ENCODE measurements at regions not wholly inside any gene's neighbourhood (a gene's known extent, or its start where the extent isn't known, plus 50 kb on each side); places are given as distances from the start of the nearest gene placed in this dataset.
"Not testable (repeated sequence)": the region's sequence is repeated elsewhere in the genome, so short reads cannot be mapped to it uniquely, and the experiment has no call there.

DNA sequence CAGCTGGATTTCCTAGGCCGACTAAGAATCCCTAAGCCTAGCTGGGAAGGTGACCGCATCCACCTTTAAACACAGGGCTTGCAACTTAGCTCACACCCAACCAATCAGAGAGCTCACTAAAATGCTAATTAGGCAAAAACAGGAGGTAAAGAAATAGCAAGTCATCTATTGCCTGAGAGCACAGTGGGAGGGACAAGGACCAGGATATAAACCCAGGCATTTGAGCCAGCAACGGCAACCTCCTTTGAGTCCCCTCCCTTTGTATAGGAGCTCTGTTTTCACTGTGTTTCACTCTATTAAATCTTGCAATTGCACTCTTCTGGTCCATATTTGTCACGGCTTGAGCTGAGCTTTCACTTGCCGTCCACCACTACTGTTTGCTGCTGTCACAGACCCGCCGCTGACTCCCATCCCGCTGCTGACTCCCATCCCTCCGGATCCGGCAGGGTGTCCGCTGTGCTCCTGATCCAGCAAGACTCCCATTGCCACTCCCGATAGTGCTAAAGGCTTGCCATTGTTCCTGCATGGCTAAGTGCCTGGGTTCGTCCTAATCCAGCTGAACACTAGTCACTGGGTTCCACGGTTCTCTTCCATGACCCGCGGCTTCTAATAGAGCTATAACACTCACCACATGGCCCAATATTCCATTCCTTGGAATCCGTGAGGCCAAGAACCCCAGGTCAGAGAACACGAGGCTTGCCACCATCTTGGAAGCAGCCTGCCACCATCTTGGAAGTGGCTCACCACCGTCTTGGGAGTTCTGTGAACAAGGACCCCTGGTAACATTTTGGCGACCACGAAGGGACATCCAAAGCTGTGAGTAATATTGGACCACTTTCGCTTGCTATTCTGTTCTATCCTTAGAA, 885.8 kb upstream of the ATXN8OS start:
- H3K4me1 Mint-ChIP-seq (ENCODE audit: low read depth); H3K36me3 Mint-ChIP-seq (ENCODE audit: low read depth); H3K27ac Mint-ChIP-seq; H3K27me3 Mint-ChIP-seq; intact Hi-C loops (cut with micrococcal nuclease); H3K4me3 Mint-ChIP-seq: not testable (repeated sequence)
- H3K9me3 Mint-ChIP-seq: peaks cover 54% of the 10 kb centered on the region

DNA sequence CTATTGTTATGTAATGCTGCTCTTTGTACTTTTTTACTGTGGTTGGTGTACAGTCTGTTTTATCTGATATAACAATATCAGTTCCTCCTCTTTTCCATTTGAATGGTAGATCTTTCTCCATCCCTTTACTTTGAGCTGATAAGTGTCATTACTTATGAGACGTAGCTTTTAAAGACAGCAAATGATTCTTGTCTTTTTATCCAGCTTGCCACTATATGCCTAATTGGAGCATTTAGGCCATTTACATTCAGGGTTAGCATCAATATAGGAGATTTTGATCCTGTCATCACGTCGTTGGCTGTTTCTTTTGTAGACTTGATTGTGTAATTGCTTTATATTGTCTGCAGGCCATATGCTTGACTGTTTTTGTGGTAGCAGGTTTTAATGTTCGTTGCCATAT, 894.2 kb upstream of the ATXN8OS start:
- Mint-ChIP-seq H3K27ac (no peak overlapping the region), H3K27me3 (no peaks in the 10 kb centered on the region), H3K9me3 (peaks cover 31% of the 10 kb centered on the region), H3K4me3 (no peak overlapping the region), H3K36me3 (ENCODE audit: low read depth) (no peaks in the 10 kb centered on the region), H3K4me1 (ENCODE audit: low read depth) (no peaks in the 10 kb centered on the region)
- intact Hi-C loops (cut with micrococcal nuclease): no loop called here

DNA sequence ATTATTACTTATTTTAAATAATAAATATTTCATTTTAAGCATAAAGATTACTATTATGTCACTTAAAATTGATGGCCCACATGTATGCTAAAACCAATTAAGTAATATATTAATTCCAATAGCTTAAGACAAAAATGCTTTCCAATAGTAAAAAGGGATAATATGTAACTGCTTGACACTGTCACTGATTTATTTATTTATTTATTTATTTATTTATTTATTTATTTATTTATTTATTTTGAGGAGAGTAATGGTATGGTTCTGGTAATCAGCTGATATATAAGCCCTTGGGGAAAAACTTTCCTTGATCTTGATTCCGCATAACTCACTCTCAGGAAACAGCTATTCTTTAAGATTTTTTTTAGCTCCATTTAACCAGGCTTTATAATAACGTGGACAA, 903.0 kb upstream of the ATXN8OS start:
- Mint-ChIP-seq H3K9me3 (peaks cover 15% of the 10 kb centered on the region), H3K27me3 (no peaks in the 10 kb centered on the region), H3K4me1 (ENCODE audit: low read depth) (no peaks in the 10 kb centered on the region), H3K4me3 (no peak overlapping the region), H3K36me3 (ENCODE audit: low read depth) (no peaks in the 10 kb centered on the region), H3K27ac (no peak overlapping the region)
- intact Hi-C loops (cut with micrococcal nuclease): no loop called here

DNA sequence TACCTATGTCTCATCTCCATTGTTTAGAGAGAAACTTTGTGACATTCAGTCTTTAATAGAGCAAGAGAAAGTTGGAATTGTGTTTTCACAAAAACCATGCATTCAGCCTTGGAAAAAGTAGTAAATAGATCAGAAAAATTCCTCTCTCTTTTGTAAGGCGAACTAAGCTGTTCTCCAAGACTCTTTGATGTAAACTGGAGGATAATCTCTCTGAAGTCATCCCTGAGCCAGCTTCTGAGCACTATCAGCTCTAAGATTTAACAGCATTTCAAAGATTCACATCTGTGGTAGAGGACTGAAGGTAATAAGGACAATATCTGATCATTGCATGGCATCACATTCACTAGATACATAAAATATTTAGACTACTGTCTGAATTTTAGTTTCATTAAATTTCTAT, 904.6 kb upstream of the ATXN8OS start:
- no peaks in the 10 kb centered on the region for H3K27me3 Mint-ChIP-seq
- H3K4me3 Mint-ChIP-seq: no peak overlapping the region
- H3K9me3 Mint-ChIP-seq: peaks cover 21% of the 10 kb centered on the region
- H3K4me1 Mint-ChIP-seq (ENCODE audit: low read depth): no peaks in the 10 kb centered on the region
- intact Hi-C loops (cut with micrococcal nuclease): no loop called here
- no peaks in the 10 kb centered on the region for H3K36me3 Mint-ChIP-seq (ENCODE audit: low read depth)
- no peak overlapping the region for H3K27ac Mint-ChIP-seq

DNA sequence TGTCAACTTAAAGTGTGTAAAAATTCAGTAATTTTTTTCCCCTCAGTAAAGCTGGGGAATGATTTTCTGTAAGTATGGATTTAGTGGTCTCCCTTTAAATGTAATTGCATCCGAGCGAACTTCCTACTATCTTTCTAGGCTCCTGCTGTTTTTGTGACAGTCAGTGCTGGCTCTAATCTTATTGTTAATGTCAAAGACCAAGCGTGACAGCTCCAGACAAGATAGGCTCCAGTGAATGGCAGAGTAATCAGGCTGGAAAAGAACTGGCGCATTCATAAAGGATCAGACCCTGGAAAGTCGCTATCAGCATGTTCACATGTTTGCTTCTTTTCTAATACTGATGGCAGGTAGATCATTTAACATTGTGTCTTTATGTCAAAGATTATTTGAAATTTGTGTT, 908.0 kb upstream of the ATXN8OS start:
- Mint-ChIP-seq H3K4me1 (ENCODE audit: low read depth) (no peaks in the 10 kb centered on the region), H3K27ac (no peak overlapping the region), H3K27me3 (no peaks in the 10 kb centered on the region), H3K36me3 (ENCODE audit: low read depth) (no peaks in the 10 kb centered on the region), H3K9me3 (peaks cover 20% of the 10 kb centered on the region), H3K4me3 (no peak overlapping the region)
- intact Hi-C loops (cut with micrococcal nuclease): no loop called here

DNA sequence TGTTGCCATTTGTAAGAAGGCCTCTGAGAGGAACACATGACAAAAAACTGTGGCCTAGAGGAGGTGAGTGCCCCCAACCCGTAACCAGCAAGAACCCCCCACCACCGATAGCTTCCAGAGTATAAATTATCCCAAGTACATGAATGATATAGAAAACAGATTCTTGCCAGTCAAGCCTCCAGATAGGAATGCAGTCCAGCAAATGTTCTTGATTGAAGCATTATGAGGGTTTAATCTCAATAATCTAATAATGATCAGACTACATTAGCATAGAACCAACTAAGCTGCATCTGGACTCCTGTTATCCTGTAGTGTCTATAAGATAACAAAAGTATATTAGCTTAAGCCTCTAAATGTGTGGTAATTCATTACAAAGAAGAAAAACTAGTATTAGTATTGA, 908.9 kb upstream of the ATXN8OS start:
- H3K4me3 Mint-ChIP-seq: no peak overlapping the region
- H3K4me1 Mint-ChIP-seq (ENCODE audit: low read depth): no peaks in the 10 kb centered on the region
- no peak overlapping the region for H3K27ac Mint-ChIP-seq
- intact Hi-C loops (cut with micrococcal nuclease): no loop called here
- peaks cover 30% of the 10 kb centered on the region for H3K9me3 Mint-ChIP-seq
- H3K27me3 Mint-ChIP-seq: no peaks in the 10 kb centered on the region
- no peaks in the 10 kb centered on the region for H3K36me3 Mint-ChIP-seq (ENCODE audit: low read depth)

DNA sequence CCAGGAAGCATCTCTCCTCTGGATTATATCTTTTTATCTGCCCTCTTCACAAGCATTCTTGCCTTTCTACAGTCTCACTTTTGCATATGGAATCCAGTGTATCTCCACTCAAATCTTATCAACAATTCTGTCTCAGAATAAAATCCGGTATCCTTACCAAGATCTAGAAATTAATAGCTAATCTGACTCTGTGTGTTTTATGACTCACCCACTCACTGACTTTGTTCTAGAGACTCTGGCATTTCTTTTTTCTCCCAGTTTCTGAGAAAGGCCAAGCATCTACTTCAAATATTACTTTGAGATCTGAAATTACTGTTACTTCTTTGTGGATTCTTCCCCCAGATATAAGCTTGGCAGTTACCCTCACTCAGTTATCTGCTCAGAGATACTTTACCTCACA, 913.5 kb upstream of the ATXN8OS start:
- Mint-ChIP-seq H3K9me3 (peaks cover 32% of the 10 kb centered on the region), H3K27ac (no peak overlapping the region), H3K4me3 (no peak overlapping the region), H3K4me1 (ENCODE audit: low read depth) (no peaks in the 10 kb centered on the region), H3K36me3 (ENCODE audit: low read depth) (no peaks in the 10 kb centered on the region), H3K27me3 (no peaks in the 10 kb centered on the region)
- intact Hi-C loops (cut with micrococcal nuclease): no loop called here

DNA sequence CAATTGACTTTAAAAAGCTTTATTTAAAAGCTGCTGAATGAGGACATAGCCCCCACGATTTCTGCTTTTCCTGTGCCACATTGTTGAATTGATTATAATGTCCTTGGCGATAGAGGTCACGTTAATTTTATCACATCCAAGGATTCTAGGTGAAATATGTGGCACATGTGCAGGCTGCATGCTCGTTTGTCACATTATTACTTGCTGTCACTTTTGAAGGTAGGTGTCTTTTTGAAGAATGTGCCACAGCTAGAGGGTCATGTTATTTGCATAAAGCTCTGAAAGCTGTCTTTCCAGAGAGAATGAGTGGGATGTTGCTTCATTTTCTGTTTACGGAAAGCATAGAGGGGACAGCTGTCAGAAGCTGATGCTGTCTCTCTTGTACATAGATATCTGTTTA, 927.6 kb upstream of the ATXN8OS start:
- Mint-ChIP-seq H3K36me3 (ENCODE audit: low read depth) (no peaks in the 10 kb centered on the region), H3K9me3 (peaks cover 19% of the 10 kb centered on the region), H3K4me3 (no peak overlapping the region), H3K4me1 (ENCODE audit: low read depth) (no peaks in the 10 kb centered on the region), H3K27me3 (no peaks in the 10 kb centered on the region), H3K27ac (no peak overlapping the region)
- intact Hi-C loops (cut with micrococcal nuclease): no loop called here

DNA sequence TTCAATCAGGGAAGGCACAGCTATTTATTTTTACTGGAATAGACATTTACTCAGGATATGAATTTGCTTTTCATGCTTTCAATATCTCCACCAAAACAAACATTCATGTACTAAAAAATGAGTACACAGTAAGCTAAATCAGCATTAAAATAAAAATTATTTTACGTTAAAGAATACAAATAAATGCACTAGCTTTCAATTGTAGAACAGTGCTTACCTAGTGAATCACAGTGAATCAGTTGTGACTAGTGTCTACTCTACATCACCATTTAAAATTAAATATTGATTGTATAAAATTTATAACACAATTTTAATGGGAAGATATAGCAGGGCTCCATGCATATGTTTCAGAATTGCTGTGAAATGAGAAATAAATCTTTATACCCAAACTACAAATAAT, 929.6 kb upstream of the ATXN8OS start:
- Mint-ChIP-seq H3K27ac (no peak overlapping the region), H3K27me3 (no peaks in the 10 kb centered on the region), H3K4me3 (no peak overlapping the region), H3K36me3 (ENCODE audit: low read depth) (no peaks in the 10 kb centered on the region), H3K4me1 (ENCODE audit: low read depth) (no peaks in the 10 kb centered on the region), H3K9me3 (no peaks in the 10 kb centered on the region)
- intact Hi-C loops (cut with micrococcal nuclease): no loop called here

DNA sequence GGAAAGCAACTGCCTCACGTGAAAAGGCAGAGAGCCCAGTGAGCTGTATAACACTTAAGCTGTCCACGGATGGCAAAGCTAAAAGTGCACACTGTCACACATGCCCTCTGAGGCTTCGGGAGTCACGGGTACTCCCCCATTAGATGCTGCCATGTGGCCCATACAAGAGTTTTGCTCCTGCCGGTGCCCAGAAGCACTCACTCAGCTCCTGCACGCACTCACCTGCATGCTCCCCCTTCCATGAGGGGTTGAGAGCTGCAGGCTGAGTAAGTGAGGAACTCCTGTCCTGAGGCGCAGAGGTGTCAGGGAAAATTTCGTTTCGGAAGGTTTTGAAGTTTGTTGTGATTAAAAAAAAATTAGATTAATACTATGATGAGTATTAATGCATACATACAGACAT, 939.2 kb upstream of the ATXN8OS start:
- no peaks in the 10 kb centered on the region for H3K27me3 Mint-ChIP-seq
- intact Hi-C loops (cut with micrococcal nuclease): no loop called here
- no peaks in the 10 kb centered on the region for H3K4me1 Mint-ChIP-seq (ENCODE audit: low read depth)
- no peaks in the 10 kb centered on the region for H3K36me3 Mint-ChIP-seq (ENCODE audit: low read depth)
- no peak overlapping the region for H3K27ac Mint-ChIP-seq
- H3K9me3 Mint-ChIP-seq: no peaks in the 10 kb centered on the region
- H3K4me3 Mint-ChIP-seq: no peak overlapping the region

DNA sequence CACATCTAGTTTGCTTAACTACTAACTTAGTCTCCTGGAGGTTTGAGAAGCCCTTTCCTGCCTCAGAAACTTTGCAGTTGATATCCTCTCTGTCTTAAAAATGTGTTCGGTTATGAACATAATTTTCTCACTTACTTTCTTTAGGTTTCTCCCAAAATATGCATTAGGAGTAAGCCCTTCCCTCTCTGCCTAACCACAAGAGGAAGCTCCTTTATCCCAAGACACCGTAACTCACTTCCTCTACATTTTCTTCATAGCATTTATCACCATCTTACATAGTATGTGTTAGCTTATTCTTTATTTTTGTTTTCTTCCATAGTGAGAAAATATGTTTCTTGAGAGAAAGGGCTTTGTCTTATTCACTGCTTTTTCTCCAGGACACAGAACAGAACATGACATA, 952.5 kb upstream of the ATXN8OS start:
- Mint-ChIP-seq H3K27me3 (no peaks in the 10 kb centered on the region), H3K27ac (no peak overlapping the region), H3K4me1 (ENCODE audit: low read depth) (no peaks in the 10 kb centered on the region), H3K36me3 (ENCODE audit: low read depth) (no peaks in the 10 kb centered on the region), H3K9me3 (peaks cover 9% of the 10 kb centered on the region), H3K4me3 (no peak overlapping the region)
- intact Hi-C loops (cut with micrococcal nuclease): no loop called here

DNA sequence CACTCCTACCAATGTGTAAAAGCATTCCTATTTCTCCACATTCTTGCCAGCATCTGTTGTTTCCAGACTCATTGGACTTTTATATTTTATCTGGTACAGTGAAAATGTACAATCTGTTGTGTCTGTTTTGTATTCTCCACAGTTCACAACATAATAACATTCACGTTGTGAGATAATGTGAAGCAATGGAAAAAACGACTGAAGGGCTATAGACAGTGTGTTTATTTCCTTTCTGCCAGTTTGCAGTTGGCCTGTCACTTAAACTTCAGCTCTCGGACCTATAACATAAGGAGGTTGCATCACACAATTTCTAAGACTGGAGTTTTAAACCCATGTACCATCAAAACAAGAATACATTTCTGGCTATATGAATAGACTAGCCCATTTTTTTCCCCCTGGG, 965.5 kb upstream of the ATXN8OS start:
- Mint-ChIP-seq H3K4me1 (ENCODE audit: low read depth) (no peaks in the 10 kb centered on the region), H3K27me3 (no peaks in the 10 kb centered on the region), H3K36me3 (ENCODE audit: low read depth) (no peaks in the 10 kb centered on the region), H3K9me3 (peaks cover 14% of the 10 kb centered on the region), H3K4me3 (no peak overlapping the region), H3K27ac (no peak overlapping the region)
- intact Hi-C loops (cut with micrococcal nuclease): no loop called here

DNA sequence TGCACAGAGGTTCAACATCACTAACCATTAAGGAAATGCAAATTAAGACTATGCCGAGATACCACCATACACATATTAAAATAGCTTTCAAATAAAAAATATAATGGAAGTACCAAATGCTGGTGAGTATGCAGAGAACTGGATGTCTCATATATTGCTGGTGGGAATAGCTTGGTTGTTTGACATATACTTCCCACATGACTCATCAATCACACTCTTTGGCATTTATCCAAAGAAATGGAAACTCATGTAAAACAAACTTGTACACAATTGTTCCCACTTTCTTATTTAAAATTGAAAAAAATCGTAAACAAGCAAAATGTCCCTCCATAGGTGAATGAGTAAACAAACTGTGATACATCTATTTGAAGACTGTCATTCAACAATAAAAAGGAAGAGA, 982.6 kb upstream of the ATXN8OS start:
- Mint-ChIP-seq H3K27ac (no peak overlapping the region), H3K9me3 (peaks cover 47% of the 10 kb centered on the region), H3K4me1 (ENCODE audit: low read depth) (no peaks in the 10 kb centered on the region), H3K27me3 (no peaks in the 10 kb centered on the region), H3K4me3 (no peak overlapping the region), H3K36me3 (ENCODE audit: low read depth) (no peaks in the 10 kb centered on the region)
- intact Hi-C loops (cut with micrococcal nuclease): no loop called here

DNA sequence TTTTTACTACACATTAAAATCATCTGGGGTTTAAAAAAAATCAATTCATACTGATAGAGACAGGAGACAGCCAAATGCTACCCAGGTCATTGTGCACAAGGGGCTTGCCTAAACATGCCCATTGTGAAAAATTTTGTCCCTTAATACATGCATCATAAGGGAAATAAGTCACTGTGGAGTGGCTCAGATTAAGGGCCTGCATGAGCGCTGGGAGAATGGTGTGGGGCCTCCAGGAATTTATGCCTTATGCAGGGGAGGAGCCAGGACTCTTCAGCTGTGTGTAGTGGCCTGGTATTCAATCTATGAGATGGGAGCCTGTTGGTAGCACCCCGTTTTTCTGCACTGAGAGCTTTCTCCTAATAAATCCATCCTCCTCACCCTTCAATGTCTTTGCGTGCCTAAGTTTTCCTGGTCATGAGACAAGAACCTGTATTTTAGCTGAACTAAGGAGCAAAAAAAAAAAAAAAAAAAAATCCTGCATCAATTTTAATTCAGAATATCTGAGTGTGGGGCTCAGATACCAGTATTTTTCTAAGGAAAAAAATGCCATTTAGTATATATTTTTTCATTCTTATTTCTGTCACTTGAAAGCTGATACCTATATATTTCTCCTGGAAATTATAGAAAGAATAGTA, 997.6 kb upstream of the ATXN8OS start:
- Mint-ChIP-seq H3K4me3 (no peak overlapping the region), H3K27me3 (no peaks in the 10 kb centered on the region), H3K4me1 (ENCODE audit: low read depth) (no peaks in the 10 kb centered on the region), H3K9me3 (peaks cover 31% of the 10 kb centered on the region), H3K27ac (no peak overlapping the region), H3K36me3 (ENCODE audit: low read depth) (no peaks in the 10 kb centered on the region)
- intact Hi-C loops (cut with micrococcal nuclease): no loop called here

DNA sequence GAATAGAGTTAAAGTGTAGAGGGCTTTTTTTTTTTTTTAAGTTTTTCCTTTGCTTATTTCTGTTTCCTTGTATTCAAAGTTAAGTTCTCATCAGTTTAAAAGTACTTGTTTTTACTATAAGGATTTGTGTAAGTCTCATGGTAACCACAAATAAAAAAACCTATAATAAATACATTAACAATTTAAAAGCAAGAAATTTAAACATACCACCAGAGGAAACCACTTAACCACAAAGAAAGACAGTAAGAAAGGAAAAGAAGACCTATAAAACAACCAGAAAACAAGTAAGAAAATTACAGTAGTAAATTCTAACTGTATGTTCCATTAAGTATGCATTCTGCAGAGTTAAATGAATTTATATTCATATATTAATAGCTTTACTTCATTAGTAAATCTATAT, 999.1 kb upstream of the ATXN8OS start:
- Mint-ChIP-seq H3K36me3 (ENCODE audit: low read depth) (no peaks in the 10 kb centered on the region), H3K27me3 (no peaks in the 10 kb centered on the region), H3K27ac (no peak overlapping the region), H3K9me3 (peaks cover 32% of the 10 kb centered on the region), H3K4me3 (no peak overlapping the region), H3K4me1 (ENCODE audit: low read depth) (no peaks in the 10 kb centered on the region)
- intact Hi-C loops (cut with micrococcal nuclease): no loop called here
